ENCODE measurements at regions not wholly inside any gene's neighbourhood (a gene's known extent, or its start where the extent isn't known, plus 50 kb on each side); places are given as distances from the start of the nearest gene placed in this dataset.

DNA sequence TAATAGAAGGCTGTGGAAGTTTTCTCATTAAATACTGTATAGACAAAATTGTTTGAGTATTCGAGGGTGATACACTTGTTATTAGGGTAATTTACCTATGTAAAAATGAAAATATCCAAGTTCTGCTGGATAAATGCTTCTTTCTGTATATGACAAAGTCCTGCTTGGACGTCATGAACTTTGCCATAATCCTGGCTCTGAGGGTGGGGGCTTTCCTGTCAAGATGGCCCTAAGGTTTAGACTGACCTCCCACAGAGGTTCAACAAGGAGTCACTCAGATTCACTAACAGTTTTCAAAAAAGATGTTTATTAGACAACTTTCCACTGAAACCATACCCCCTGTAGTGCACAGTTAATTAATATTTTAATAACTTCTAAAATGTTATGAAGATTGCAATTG lies 52.5 kb upstream of the NABP1 start:
- no peak overlapping the region for H2BK5ac ChIP-seq (ENCODE audit: low read length)
- no peaks in the 10 kb centered on the region for H3K9me3 ChIP-seq (replicated peaks in 1 of 2; ENCODE audit: control insufficient read depth in 2 of 2, insufficient read depth in 1 of 2, low read depth in 1 of 2, low read length in 2 of 2)
- H4K91ac ChIP-seq (ENCODE audit: low read depth, low read length, poor library complexity), result no peak overlapping the region
- no peaks in the 10 kb centered on the region for H3K79me1 ChIP-seq (ENCODE audit: low read depth, low read length)
- no peak overlapping the region for H2BK15ac ChIP-seq (ENCODE audit: low read length)
- H3K4me1 ChIP-seq (ENCODE audit: control insufficient read depth in 2 of 2, insufficient read depth in 1 of 2, low read depth in 1 of 2, low read length in 2 of 2), result peaks cover 0 to 2% of the 10 kb centered on the region in 2 donors
- no peak overlapping the region for H4K8ac ChIP-seq (ENCODE audit: low read depth, low read length)
- no peak overlapping the region for H3K4me3 ChIP-seq (ENCODE audit: low read length in 2 of 2)
- H3K23ac ChIP-seq (ENCODE audit: low read depth, low read length, poor library complexity), result no peak overlapping the region
- H2AK5ac ChIP-seq (ENCODE audit: low read depth, low read length), result no peak overlapping the region
- no peak overlapping the region for H3K9ac ChIP-seq (ENCODE audit: low read depth, low read length, poor library complexity)
- H2AFZ ChIP-seq (ENCODE audit: low read length), result no peak overlapping the region
- H3K18ac ChIP-seq (ENCODE audit: low read length), result no peak overlapping the region
- no peak overlapping the region for H3K14ac ChIP-seq (ENCODE audit: low read length)
- H3K36me3 ChIP-seq (replicated peaks in 1 of 2; ENCODE audit: control insufficient read depth in 2 of 2, insufficient read depth in 2 of 2, low read length in 2 of 2), result no peaks in the 10 kb centered on the region
- H3K27me3 ChIP-seq (ENCODE audit: control insufficient read depth in 3 of 3, insufficient read depth in 3 of 3, low read depth in 1 of 3, low read length in 3 of 3), result peaks cover 0 to 2% (median 0%) of the 10 kb centered on the region in 3 experiments
- no peak overlapping the region for H2BK12ac ChIP-seq (ENCODE audit: low read length)
- H3K27ac ChIP-seq (replicated peaks; ENCODE audit: low read length), result no peak overlapping the region
- no peak overlapping the region for H2BK120ac ChIP-seq (ENCODE audit: low read depth, low read length)
- H3K4me2 ChIP-seq (ENCODE audit: insufficient read depth, low read length, poor library complexity, severe bottlenecking), result no peak overlapping the region
- H3K4ac ChIP-seq (ENCODE audit: low read length), result no peak overlapping the region
- no peak for DNase-seq (ENCODE audit: low spot score)
- WGBS, 2 donors (ENCODE audit: extremely low coverage in 2 of 2, insufficient read length in 2 of 2, insufficient replicate concordance in 1 of 2), result no CpG with 5 or more reads among the region's 2 CpGs

- Histone ChIP-seq H2BK5ac (ENCODE audit: low read length) (no peak overlapping the region), H3K27me3 (ENCODE audit: control insufficient read depth in 3 of 3, insufficient read depth in 3 of 3, low read depth in 1 of 3, low read length in 3 of 3) (peaks cover 0 to 2% (median 0%) of the 10 kb centered on the region in 3 experiments), H3K4me3 (ENCODE audit: low read length in 2 of 2) (no peak overlapping the region), H3K36me3 (replicated peaks in 1 of 2; ENCODE audit: control insufficient read depth in 2 of 2, insufficient read depth in 2 of 2, low read length in 2 of 2) (no peaks in the 10 kb centered on the region), H3K14ac (ENCODE audit: low read length) (no peak overlapping the region), H3K4me2 (ENCODE audit: insufficient read depth, low read length, poor library complexity, severe bottlenecking) (no peak overlapping the region), H2BK120ac (ENCODE audit: low read depth, low read length) (no peak overlapping the region), H3K27ac (replicated peaks; ENCODE audit: low read length) (no peak overlapping the region), H4K91ac (ENCODE audit: low read depth, low read length, poor library complexity) (no peak overlapping the region), H3K4me1 (ENCODE audit: control insufficient read depth in 2 of 2, insufficient read depth in 1 of 2, low read depth in 1 of 2, low read length in 2 of 2) (peaks cover 0 to 2% of the 10 kb centered on the region in 2 donors), H3K79me1 (ENCODE audit: low read depth, low read length) (no peaks in the 10 kb centered on the region), H2BK12ac (ENCODE audit: low read length) (no peak overlapping the region), H3K4ac (ENCODE audit: low read length) (no peak overlapping the region), H3K23ac (ENCODE audit: low read depth, low read length, poor library complexity) (no peak overlapping the region), H3K9me3 (replicated peaks in 1 of 2; ENCODE audit: control insufficient read depth in 2 of 2, insufficient read depth in 1 of 2, low read depth in 1 of 2, low read length in 2 of 2) (no peaks in the 10 kb centered on the region), H4K8ac (ENCODE audit: low read depth, low read length) (no peak overlapping the region), H3K18ac (ENCODE audit: low read length) (no peak overlapping the region), H3K9ac (ENCODE audit: low read depth, low read length, poor library complexity) (no peak overlapping the region), H2BK15ac (ENCODE audit: low read length) (no peak overlapping the region), H2AFZ (ENCODE audit: low read length) (no peak overlapping the region), H2AK5ac (ENCODE audit: low read depth, low read length) (no peak overlapping the region)
- DNase-seq (ENCODE audit: low spot score), result no peak
These were observed 51.3 kb upstream of the NABP1 start for GRCh38 chr2:191626497-191627151.

- DNase-seq (ENCODE audit: low spot score), result no peak
- H3K79me1 ChIP-seq (ENCODE audit: low read depth, low read length), result no peaks in the 10 kb centered on the region
- H3K23ac ChIP-seq (ENCODE audit: low read depth, low read length, poor library complexity), result no peak overlapping the region
- no peak overlapping the region for H2BK5ac ChIP-seq (ENCODE audit: low read length)
- H4K91ac ChIP-seq (ENCODE audit: low read depth, low read length, poor library complexity), result no peak overlapping the region
- no CpG with 5 or more reads among the region's 1 CpG for WGBS, 2 donors (ENCODE audit: extremely low coverage in 2 of 2, insufficient read length in 2 of 2, insufficient replicate concordance in 1 of 2)
- no peak overlapping the region for H3K4me3 ChIP-seq (ENCODE audit: low read length in 2 of 2)
- no peak overlapping the region for H3K4ac ChIP-seq (ENCODE audit: low read length)
- H2AFZ ChIP-seq (ENCODE audit: low read length), result no peak overlapping the region
- H2AK5ac ChIP-seq (ENCODE audit: low read depth, low read length), result no peak overlapping the region
- H3K27ac ChIP-seq (replicated peaks; ENCODE audit: low read length), result no peak overlapping the region
- H2BK12ac ChIP-seq (ENCODE audit: low read length), result no peak overlapping the region
- no peak overlapping the region for H2BK120ac ChIP-seq (ENCODE audit: low read depth, low read length)
- H3K18ac ChIP-seq (ENCODE audit: low read length), result no peak overlapping the region
- no peak overlapping the region for H4K8ac ChIP-seq (ENCODE audit: low read depth, low read length)
- peaks cover 0 to 2% of the 10 kb centered on the region in 2 donors for H3K4me1 ChIP-seq (ENCODE audit: control insufficient read depth in 2 of 2, insufficient read depth in 1 of 2, low read depth in 1 of 2, low read length in 2 of 2)
- H3K4me2 ChIP-seq (ENCODE audit: insufficient read depth, low read length, poor library complexity, severe bottlenecking), result no peak overlapping the region
- no peak overlapping the region for H3K9ac ChIP-seq (ENCODE audit: low read depth, low read length, poor library complexity)
- peaks cover 0 to 2% (median 0%) of the 10 kb centered on the region in 3 experiments for H3K27me3 ChIP-seq (ENCODE audit: control insufficient read depth in 3 of 3, insufficient read depth in 3 of 3, low read depth in 1 of 3, low read length in 3 of 3)
- no peaks in the 10 kb centered on the region for H3K36me3 ChIP-seq (replicated peaks in 1 of 2; ENCODE audit: control insufficient read depth in 2 of 2, insufficient read depth in 2 of 2, low read length in 2 of 2)
- no peak overlapping the region for H3K14ac ChIP-seq (ENCODE audit: low read length)
- no peak overlapping the region for H2BK15ac ChIP-seq (ENCODE audit: low read length)
- no peaks in the 10 kb centered on the region for H3K9me3 ChIP-seq (replicated peaks in 1 of 2; ENCODE audit: control insufficient read depth in 2 of 2, insufficient read depth in 1 of 2, low read depth in 1 of 2, low read length in 2 of 2)
These were observed 50.4 kb upstream of the NABP1 start for GRCh38 chr2:191627518-191627917.
